IPS-18c (cell line): ENCODE measurements at regions not wholly inside any gene's neighbourhood (a gene's known extent, or its start where the extent isn't known, plus 50 kb on each side); places are given as distances from the start of the nearest gene placed in this dataset.
"Not testable (repeated sequence)": the region's sequence is repeated elsewhere in the genome, so short reads cannot be mapped to it uniquely, and the experiment has no call there.

Experiments used
- H3K4me3 ChIP-seq: 2 replicates; pipeline ENCODE4 v1.7.0; 2013; ENCODE audit warnings: low read depth, mild to moderate bottlenecking, low read length, moderate library complexity; ENCODE audit not compliant: insufficient read depth
- H3K9me3 ChIP-seq: one replicate; pipeline ENCODE4 v1.6.1; 2013; ENCODE audit warnings: mild to moderate bottlenecking, low read length, moderate library complexity; ENCODE audit not compliant: control insufficient read depth, insufficient read depth

GRCh38 chr2:195168369-195168768 lies 488.7 kb upstream of the SLC39A10 start:
- no peaks in the 10 kb centered on the region for H3K9me3 ChIP-seq
- H3K4me3 ChIP-seq = no peak overlapping the region

DNA sequence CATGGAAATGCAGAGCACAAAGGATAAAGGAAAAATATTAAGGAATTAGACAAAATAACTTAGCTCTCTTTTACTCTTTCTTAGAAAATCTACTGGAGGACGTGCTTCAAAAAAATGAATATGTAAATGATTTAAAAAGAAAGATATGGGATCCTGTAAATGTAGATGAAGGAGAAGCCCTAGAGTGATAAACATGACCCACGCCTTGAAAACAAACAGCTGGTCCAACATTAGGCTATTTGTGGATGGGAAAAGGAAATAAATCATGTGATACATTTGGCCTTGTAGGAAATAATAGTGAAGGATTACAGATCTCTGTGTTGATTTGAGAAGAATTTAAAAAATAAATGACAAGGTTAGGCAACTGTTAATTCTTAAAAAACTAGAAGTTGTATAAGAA lies 492.1 kb upstream of the SLC39A10 start:
- H3K4me3 ChIP-seq = no peak overlapping the region

DNA sequence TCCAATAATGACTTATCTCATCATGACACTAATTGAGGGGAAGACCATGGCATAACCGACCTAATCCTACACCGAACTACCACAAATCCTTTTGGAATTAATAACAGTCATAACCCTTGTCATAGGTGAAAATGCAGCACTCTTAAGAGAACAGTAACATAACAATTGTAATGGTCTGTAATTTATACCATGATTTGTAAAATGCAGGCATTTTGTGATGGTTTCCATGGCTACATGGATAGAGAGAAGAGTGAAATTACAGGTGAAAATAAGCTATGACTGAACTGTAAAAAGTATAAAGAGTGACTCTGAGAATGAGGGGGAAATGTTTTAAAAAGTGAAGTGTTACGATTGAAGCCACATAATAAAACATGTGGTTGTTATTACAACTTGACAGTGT lies 494.1 kb upstream of the SLC39A10 start:
- H3K9me3 ChIP-seq = no peaks in the 10 kb centered on the region

More for the DNA sequence above, 492.1 kb upstream of the SLC39A10 start:
- H3K9me3 ChIP-seq = no peaks in the 10 kb centered on the region

GRCh38 chr2:195162194-195162593 lies 494.8 kb upstream of the SLC39A10 start:
- Histone ChIP-seq H3K9me3 (no peaks in the 10 kb centered on the region), H3K4me3 (no peak overlapping the region)

More for the DNA sequence above, 494.1 kb upstream of the SLC39A10 start:
- no peak overlapping the region for H3K4me3 ChIP-seq

- Histone ChIP-seq H3K9me3 (no peaks in the 10 kb centered on the region), H3K4me3 (no peak overlapping the region)
Observed at GRCh38 chr2:195160963-195161362, 496.1 kb upstream of the SLC39A10 start.

DNA sequence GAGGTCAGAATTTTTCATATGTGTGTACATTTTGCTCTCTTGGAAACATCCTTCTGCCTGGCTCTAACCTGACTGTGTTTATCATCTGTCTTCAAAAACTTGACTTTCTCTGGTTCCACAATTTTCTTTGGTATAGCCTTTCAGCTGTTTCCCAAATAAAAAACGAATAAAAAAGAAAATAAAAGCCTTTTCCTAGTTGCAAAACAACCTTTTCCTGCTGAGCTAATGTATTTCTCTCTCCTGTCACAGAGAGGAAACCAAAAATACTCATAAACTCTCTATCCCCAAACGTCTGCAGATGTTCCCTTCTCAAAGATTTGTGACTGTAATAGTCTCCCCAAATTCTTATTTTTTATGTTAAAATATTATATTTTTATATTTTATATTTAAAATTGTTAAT lies 505.3 kb upstream of the SLC39A10 start:
- Histone ChIP-seq H3K4me3 (no peak overlapping the region), H3K9me3 (no peaks in the 10 kb centered on the region)

- no peaks in the 10 kb centered on the region for H3K9me3 ChIP-seq
- no peak overlapping the region for H3K4me3 ChIP-seq
Observed at GRCh38 chr2:195150819-195151218, 506.2 kb upstream of the SLC39A10 start.

DNA sequence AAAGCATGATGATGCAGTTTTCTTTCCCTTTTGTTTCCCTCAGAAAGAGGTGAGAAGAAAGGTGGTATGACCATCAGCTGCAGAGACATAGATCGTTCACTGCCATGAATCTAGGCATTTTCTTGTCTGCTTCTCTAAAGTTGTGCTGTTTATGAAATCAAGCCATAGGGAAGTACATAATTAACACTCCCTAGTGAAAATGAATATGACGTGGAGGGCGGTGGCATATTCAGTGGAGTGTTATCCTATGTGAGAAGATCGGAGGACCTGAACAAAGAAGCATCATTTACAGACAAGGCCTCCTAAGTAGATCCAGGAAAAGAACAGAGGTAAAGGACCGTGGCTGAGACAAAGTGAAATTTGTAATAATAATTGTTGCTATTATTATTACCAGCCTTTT lies 509.0 kb upstream of the SLC39A10 start:
- Histone ChIP-seq H3K4me3 (no peak overlapping the region), H3K9me3 (no peaks in the 10 kb centered on the region)

DNA sequence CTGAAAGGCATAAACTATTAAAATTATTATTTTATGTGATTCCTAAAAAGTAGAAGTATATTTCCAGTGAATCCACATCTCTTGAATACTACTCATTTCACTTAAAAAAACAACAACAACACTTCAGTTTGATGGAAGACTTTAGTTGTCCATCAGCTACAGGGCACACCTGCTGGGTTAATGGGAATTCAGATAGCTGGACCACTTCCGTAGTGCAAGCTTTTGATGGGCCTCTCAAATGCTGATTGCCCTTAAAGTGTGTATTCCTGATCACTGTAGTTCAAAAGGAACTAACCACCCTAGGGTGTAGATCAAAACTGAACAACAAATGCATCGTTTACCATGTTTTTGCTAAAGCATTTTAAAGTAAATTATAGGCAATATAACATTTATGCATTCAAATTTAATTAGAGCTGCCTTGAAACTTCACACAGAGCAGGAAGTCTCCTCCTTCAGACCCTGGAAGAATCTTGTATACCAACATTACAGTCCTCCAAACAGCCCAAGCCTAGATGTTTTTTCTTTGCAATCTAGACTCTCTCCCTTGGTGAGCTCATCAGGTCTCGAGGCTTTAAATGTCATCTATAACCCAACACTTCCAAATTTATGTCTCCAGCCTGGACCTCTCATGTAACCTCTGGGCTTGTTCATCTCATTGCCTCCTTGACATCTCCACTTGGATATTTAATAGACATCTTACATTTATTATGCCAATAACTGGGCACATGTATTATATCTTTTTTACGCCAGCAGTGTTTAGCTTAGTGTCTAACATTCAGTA lies 510.1 kb upstream of the SLC39A10 start:
- H3K4me3 ChIP-seq = no peak overlapping the region
- no peaks in the 10 kb centered on the region for H3K9me3 ChIP-seq

- Histone ChIP-seq H3K4me3 (no peak overlapping the region), H3K9me3 (no peaks in the 10 kb centered on the region)
Observed at GRCh38 chr2:195138435-195138834, 518.6 kb upstream of the SLC39A10 start.

DNA sequence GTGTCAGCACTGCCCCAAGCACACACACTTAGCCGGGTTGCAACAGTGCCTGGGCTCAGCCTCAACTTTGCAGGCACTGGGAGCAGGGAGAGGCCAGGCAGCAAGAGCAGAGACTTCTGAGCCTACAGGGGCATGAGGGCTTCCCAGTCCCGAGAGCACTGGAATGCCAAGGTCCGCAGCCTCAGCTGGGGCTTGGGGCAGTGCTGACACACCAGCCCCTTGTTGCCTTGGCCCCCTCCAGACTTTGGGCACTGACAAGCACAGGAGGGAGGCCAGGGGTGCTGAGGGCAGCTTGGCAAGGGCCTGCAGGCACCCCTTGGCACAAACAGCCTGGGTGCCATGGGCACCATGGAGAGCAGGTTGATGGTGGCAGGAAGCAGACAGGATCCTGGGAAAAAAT lies 531.1 kb upstream of the SLC39A10 start:
- not testable (repeated sequence) for H3K9me3 ChIP-seq, H3K4me3 ChIP-seq

DNA sequence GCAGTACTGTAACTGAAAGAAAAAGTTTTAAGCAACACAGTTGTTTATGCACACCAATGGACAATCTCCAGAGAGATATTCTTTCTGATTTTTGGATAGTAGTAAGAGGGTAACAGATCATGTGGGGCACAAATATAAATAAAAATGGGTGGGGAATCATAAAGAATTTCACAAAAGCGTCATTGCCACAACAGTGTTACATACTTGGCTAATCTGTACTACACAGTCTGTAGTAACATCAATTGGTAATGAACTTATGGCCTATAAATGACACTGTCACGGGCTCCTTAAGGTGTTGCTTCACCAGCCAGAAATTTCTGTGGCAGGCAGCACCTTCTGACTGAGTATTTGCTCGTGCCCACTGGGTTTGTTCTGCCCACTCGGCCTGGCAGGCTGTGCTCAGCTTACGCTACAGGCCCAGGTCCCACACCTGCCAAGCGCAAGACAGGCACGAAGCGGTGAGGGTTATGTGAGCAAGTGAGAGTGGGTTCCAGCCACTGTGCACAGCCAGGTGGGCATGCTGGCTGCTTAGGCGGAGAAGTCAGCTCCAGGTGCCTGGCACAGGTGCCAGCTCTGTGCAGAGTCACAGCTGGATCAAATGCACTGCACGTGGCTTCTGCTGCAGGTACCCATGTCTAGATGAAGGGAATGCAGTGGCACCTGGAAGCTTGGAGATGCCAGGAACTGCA lies 532.5 kb upstream of the SLC39A10 start:
- no peak overlapping the region for H3K4me3 ChIP-seq
- H3K9me3 ChIP-seq = no peaks in the 10 kb centered on the region

GRCh38 chr2:195122653-195123052 lies 534.4 kb upstream of the SLC39A10 start:
- Histone ChIP-seq H3K9me3 (no peaks in the 10 kb centered on the region), H3K4me3 (no peak overlapping the region)

- Histone ChIP-seq H3K4me3 (no peak overlapping the region), H3K9me3 (no peaks in the 10 kb centered on the region)
Observed at GRCh38 chr2:195121341-195121740, 535.7 kb upstream of the SLC39A10 start.

GRCh38 chr2:195119231-195119630 lies 537.8 kb upstream of the SLC39A10 start:
- Histone ChIP-seq H3K4me3 (no peak overlapping the region), H3K9me3 (no peaks in the 10 kb centered on the region)

GRCh38 chr2:195118276-195118675 lies 538.8 kb upstream of the SLC39A10 start:
- Histone ChIP-seq H3K9me3 (no peaks in the 10 kb centered on the region), H3K4me3 (no peak overlapping the region)

DNA sequence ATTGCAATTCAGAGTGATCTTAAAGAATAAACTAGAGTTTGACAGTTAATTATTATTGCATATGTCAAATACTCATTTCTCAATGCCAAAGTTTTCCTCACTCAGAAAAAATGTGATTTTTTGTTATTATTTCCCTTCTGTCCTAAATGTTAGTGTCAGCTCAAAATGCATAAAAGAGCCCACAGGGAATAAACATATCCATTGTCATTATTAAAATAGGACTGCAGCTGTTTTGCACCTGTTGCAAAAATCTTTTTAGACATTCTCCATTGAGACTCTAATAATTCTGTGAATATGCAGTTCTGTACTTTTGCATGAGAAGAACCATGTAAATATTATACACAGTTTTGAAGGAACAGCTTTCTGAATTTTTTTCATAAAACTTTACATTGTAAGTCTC lies 540.0 kb upstream of the SLC39A10 start:
- no peaks in the 10 kb centered on the region for H3K9me3 ChIP-seq
- no peak overlapping the region for H3K4me3 ChIP-seq

GRCh38 chr2:195115738-195116137 lies 541.3 kb upstream of the SLC39A10 start:
- Histone ChIP-seq H3K4me3 (no peak overlapping the region), H3K9me3 (no peaks in the 10 kb centered on the region)
